ENCODE measurements at regions not wholly inside any gene's neighbourhood (a gene's known extent, or its start where the extent isn't known, plus 50 kb on each side); places are given as distances from the start of the nearest gene placed in this dataset.

DNA sequence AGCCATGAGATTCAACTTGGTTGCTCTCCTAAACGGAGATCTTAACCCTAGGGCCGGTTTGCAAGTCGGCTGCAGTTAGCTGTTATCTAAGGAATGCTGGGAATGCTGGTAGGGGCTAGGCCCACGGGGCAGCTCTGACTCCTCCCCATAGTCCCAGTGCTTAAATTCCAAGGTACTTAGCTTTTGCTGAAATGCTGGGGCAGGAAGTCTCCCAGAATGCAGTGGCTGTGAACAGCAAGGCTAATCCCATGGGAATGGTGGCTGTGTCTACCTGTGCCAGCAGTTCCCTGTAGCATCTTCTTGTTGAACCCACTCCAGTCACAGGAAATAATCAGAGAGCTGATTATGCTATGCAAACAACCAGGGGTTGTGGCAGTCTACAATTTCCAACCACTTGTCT lies 102.5 kb upstream of the TJP1 start:
- TF ChIP-seq, protein P1, sequence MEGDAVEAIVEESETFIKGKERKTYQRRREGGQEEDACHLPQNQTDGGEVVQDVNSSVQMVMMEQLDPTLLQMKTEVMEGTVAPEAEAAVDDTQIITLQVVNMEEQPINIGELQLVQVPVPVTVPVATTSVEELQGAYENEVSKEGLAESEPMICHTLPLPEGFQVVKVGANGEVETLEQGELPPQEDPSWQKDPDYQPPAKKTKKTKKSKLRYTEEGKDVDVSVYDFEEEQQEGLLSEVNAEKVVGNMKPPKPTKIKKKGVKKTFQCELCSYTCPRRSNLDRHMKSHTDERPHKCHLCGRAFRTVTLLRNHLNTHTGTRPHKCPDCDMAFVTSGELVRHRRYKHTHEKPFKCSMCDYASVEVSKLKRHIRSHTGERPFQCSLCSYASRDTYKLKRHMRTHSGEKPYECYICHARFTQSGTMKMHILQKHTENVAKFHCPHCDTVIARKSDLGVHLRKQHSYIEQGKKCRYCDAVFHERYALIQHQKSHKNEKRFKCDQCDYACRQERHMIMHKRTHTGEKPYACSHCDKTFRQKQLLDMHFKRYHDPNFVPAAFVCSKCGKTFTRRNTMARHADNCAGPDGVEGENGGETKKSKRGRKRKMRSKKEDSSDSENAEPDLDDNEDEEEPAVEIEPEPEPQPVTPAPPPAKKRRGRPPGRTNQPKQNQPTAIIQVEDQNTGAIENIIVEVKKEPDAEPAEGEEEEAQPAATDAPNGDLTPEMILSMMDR (IDR thresholded peaks at IDR 0.05): no peak
- TF ChIP-seq POLR2A (IDR thresholded peaks at IDR 0.05): no peak
